ENCODE measurements at regions not wholly inside any gene's neighbourhood (a gene's known extent, or its start where the extent isn't known, plus 50 kb on each side); places are given as distances from the start of the nearest gene placed in this dataset.

DNA sequence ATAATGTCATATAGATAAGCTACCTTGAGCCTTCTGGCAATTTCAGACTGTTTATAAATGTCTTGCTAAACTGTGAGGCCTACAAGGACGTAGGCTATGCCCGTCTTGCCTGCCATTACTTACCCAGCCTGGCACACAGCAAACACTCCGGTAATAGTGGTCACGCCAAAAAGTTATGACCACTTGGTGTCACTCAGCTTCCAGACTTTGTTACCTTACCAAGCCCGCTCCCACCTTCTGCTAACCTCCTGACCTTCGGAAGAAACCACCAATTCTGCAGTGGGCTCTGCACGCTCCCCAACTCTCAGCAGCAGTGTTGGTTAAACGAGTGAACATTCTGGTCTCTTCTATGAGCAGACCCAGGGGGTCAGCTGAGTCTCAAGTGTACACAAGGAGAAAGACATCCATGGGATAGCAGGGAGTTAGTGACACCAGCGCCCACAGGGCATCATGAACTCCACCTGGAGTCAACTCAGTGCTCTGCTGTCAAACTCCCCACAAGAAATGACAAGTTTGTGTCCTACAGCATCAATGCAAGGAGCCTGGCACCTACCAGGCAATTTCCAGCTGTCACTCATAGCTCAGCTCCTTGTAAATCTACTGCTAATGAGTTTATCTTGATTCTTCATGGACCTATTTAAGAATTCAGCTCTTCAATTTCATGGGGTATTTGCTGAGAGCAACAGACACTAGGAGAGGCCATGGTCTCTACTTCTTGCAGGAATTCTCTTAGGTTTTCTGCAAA is 119.9 kb downstream of the TTLL2 start (continued):
- TF ChIP-seq, protein P1, sequence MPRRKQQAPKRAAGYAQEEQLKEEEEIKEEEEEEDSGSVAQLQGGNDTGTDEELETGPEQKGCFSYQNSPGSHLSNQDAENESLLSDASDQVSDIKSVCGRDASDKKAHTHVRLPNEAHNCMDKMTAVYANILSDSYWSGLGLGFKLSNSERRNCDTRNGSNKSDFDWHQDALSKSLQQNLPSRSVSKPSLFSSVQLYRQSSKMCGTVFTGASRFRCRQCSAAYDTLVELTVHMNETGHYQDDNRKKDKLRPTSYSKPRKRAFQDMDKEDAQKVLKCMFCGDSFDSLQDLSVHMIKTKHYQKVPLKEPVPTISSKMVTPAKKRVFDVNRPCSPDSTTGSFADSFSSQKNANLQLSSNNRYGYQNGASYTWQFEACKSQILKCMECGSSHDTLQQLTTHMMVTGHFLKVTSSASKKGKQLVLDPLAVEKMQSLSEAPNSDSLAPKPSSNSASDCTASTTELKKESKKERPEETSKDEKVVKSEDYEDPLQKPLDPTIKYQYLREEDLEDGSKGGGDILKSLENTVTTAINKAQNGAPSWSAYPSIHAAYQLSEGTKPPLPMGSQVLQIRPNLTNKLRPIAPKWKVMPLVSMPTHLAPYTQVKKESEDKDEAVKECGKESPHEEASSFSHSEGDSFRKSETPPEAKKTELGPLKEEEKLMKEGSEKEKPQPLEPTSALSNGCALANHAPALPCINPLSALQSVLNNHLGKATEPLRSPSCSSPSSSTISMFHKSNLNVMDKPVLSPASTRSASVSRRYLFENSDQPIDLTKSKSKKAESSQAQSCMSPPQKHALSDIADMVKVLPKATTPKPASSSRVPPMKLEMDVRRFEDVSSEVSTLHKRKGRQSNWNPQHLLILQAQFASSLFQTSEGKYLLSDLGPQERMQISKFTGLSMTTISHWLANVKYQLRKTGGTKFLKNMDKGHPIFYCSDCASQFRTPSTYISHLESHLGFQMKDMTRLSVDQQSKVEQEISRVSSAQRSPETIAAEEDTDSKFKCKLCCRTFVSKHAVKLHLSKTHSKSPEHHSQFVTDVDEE (CRISPR knock-in tag; IDR thresholded peaks at IDR 0.05): no peak
- TF ChIP-seq TCF4 (CRISPR knock-in tag; IDR thresholded peaks at IDR 0.05; ENCODE audit: borderline replicate concordance): no peak

DNA sequence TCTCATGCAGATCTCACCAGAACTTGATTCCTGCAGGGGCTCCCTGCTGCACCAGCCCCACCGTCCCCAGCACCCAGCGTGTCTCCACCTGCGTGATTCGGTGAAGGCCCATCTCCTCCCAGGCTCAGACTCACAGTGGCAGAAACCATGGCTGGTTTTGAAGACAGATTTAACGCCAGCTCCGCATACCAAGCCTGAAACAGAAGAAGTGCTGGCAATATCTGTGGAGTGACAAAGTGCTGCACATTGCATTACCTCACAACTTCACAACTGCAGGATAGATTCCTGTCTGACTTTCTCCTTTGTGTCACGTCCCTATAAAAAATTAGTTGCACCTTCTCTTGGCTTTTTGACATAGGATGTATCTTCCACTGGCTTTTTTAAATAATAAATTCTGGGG is 120.7 kb downstream of the TTLL2 start:
- no peak for ATAC-seq
- no peak for TF ChIP-seq TCF4 (CRISPR knock-in tag; IDR thresholded peaks at IDR 0.05; ENCODE audit: borderline replicate concordance)
- TF ChIP-seq SNAI2 (CRISPR knock-in tag; IDR thresholded peaks at IDR 0.05): no peak
- TF ChIP-seq ZFP30 (CRISPR knock-in tag; IDR thresholded peaks at IDR 0.05): no peak
- no peak for TF ChIP-seq PPARA (CRISPR knock-in tag; IDR thresholded peaks at IDR 0.05; ENCODE audit: borderline replicate concordance)
- TF ChIP-seq ZC3H10 (CRISPR knock-in tag; IDR thresholded peaks at IDR 0.05): no peak
- no peak for TF ChIP-seq CSDC2 (CRISPR knock-in tag; IDR thresholded peaks at IDR 0.05)
- TF ChIP-seq ZNF565 (CRISPR knock-in tag; conservative IDR thresholded peaks at IDR 0.05; ENCODE audit: low read depth): no peak
- no peak for TF ChIP-seq BACH2 (CRISPR knock-in tag; IDR thresholded peaks at IDR 0.05; ENCODE audit: borderline replicate concordance)
- no peak for TF ChIP-seq TOX (CRISPR knock-in tag; IDR thresholded peaks at IDR 0.05; ENCODE audit: borderline replicate concordance)
- TF ChIP-seq, protein P2, sequence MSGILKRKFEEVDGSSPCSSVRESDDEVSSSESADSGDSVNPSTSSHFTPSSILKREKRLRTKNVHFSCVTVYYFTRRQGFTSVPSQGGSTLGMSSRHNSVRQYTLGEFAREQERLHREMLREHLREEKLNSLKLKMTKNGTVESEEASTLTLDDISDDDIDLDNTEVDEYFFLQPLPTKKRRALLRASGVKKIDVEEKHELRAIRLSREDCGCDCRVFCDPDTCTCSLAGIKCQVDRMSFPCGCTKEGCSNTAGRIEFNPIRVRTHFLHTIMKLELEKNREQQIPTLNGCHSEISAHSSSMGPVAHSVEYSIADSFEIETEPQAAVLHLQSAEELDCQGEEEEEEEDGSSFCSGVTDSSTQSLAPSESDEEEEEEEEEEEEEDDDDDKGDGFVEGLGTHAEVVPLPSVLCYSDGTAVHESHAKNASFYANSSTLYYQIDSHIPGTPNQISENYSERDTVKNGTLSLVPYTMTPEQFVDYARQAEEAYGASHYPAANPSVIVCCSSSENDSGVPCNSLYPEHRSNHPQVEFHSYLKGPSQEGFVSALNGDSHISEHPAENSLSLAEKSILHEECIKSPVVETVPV (CRISPR knock-in tag; IDR thresholded peaks at IDR 0.05): no peak
- TF ChIP-seq, protein P3, sequence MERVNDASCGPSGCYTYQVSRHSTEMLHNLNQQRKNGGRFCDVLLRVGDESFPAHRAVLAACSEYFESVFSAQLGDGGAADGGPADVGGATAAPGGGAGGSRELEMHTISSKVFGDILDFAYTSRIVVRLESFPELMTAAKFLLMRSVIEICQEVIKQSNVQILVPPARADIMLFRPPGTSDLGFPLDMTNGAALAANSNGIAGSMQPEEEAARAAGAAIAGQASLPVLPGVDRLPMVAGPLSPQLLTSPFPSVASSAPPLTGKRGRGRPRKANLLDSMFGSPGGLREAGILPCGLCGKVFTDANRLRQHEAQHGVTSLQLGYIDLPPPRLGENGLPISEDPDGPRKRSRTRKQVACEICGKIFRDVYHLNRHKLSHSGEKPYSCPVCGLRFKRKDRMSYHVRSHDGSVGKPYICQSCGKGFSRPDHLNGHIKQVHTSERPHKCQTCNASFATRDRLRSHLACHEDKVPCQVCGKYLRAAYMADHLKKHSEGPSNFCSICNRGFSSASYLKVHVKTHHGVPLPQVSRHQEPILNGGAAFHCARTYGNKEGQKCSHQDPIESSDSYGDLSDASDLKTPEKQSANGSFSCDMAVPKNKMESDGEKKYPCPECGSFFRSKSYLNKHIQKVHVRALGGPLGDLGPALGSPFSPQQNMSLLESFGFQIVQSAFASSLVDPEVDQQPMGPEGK (CRISPR knock-in tag; IDR thresholded peaks at IDR 0.05; ENCODE audit: borderline replicate concordance): no peak
- TF ChIP-seq, protein P1 (CRISPR knock-in tag; IDR thresholded peaks at IDR 0.05): no peak
- TF ChIP-seq, protein P4, sequence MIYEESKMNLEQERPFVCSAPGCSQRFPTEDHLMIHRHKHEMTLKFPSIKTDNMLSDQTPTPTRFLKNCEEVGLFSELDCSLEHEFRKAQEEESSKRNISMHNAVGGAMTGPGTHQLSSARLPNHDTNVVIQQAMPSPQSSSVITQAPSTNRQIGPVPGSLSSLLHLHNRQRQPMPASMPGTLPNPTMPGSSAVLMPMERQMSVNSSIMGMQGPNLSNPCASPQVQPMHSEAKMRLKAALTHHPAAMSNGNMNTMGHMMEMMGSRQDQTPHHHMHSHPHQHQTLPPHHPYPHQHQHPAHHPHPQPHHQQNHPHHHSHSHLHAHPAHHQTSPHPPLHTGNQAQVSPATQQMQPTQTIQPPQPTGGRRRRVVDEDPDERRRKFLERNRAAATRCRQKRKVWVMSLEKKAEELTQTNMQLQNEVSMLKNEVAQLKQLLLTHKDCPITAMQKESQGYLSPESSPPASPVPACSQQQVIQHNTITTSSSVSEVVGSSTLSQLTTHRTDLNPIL (CRISPR knock-in tag; IDR thresholded peaks at IDR 0.05; ENCODE audit: low read depth): no peak

DNA sequence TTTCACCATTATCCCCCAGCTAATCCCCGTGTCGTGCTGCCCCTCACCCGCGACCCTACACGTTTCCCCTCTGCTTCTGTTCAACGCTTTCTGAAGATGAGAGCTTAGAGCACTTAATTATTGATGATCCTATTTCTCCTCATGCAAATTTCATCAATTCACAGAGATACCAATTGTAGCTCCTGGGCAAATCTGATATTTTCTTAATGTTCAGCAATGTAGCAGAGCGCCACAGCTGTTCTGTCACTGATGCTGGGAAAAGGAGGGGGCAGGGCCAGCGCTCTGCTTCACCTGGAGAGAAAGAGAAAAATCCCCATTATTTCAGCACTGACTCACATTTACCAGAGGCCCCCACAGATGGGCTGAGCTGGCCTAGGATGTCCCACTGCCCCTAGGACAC is 121.2 kb downstream of the TTLL2 start:
- ATAC-seq: no peak
- TF ChIP-seq ZFP3 (CRISPR knock-in tag; IDR thresholded peaks at IDR 0.05): no peak
- TF ChIP-seq, protein P5, sequence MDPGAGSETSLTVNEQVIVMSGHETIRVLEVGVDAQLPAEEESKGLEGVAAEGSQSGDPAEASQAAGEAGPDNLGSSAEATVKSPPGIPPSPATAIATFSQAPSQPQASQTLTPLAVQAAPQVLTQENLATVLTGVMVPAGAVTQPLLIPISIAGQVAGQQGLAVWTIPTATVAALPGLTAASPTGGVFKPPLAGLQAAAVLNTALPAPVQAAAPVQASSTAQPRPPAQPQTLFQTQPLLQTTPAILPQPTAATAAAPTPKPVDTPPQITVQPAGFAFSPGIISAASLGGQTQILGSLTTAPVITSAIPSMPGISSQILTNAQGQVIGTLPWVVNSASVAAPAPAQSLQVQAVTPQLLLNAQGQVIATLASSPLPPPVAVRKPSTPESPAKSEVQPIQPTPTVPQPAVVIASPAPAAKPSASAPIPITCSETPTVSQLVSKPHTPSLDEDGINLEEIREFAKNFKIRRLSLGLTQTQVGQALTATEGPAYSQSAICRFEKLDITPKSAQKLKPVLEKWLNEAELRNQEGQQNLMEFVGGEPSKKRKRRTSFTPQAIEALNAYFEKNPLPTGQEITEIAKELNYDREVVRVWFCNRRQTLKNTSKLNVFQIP (CRISPR knock-in tag; IDR thresholded peaks at IDR 0.05; ENCODE audit: borderline replicate concordance, low read depth): no peak
- TF ChIP-seq ZNF70 (CRISPR knock-in tag; IDR thresholded peaks at IDR 0.05): no peak
- TF ChIP-seq TOX (CRISPR knock-in tag; IDR thresholded peaks at IDR 0.05; ENCODE audit: borderline replicate concordance): no peak
- no peak for TF ChIP-seq ZNF8 (CRISPR knock-in tag; IDR thresholded peaks at IDR 0.05)
- no peak for TF ChIP-seq SNAI2 (CRISPR knock-in tag; IDR thresholded peaks at IDR 0.05)
- TF ChIP-seq RARB (CRISPR knock-in tag; IDR thresholded peaks at IDR 0.05): no peak
- no peak for TF ChIP-seq ZNF565 (CRISPR knock-in tag; conservative IDR thresholded peaks at IDR 0.05; ENCODE audit: low read depth)
- TF ChIP-seq, protein P3 (CRISPR knock-in tag; IDR thresholded peaks at IDR 0.05; ENCODE audit: borderline replicate concordance): no peak
- TF ChIP-seq ARNTL (CRISPR knock-in tag; IDR thresholded peaks at IDR 0.05; ENCODE audit: borderline replicate concordance, low read depth): no peak
- TF ChIP-seq ZC3H10 (CRISPR knock-in tag; IDR thresholded peaks at IDR 0.05): no peak

Data from SK-N-SH treated with all-trans-retinoic acid at 6 μM for 48 hours (cell line).